Stimulated activated CD4-positive, alpha-beta T cell treated with anti-CD3 and anti-CD28 coated beads, Interleukin-4, amount 100 ng/mL, for 24 hours (primary cell): ENCODE measurements at regions not wholly inside any gene's neighbourhood (a gene's known extent, or its start where the extent isn't known, plus 50 kb on each side); places are given as distances from the start of the nearest gene placed in this dataset.
"Not testable (repeated sequence)": the region's sequence is repeated elsewhere in the genome, so short reads cannot be mapped to it uniquely, and the experiment has no call there.

ENCODE experiments used
- DNase-seq: peaks from one replicate; pipeline ENCODE4 v3.0.0-alpha.2; 2020

DNA sequence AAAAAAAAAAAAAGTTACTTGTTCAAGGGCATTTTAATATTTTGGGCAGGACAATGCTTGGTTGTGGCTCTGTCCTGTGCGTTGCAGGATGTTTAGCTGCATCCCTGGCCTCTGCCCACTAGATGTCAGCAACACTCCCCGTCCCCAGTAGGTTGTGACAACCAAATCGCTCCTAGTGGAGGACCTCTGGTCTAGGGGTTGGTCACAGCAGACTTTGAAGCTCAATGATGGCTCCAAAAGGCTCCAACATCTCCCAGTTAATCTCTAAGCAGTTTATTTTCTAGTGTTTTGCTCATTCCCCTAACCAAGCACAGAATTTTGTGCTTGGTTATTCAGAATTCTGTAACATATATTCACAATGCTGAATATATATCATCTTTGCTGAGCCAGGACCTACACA, 67.0 kb downstream of the CHRNA1 start:
- DNase-seq = peak; percentile 71

DNA sequence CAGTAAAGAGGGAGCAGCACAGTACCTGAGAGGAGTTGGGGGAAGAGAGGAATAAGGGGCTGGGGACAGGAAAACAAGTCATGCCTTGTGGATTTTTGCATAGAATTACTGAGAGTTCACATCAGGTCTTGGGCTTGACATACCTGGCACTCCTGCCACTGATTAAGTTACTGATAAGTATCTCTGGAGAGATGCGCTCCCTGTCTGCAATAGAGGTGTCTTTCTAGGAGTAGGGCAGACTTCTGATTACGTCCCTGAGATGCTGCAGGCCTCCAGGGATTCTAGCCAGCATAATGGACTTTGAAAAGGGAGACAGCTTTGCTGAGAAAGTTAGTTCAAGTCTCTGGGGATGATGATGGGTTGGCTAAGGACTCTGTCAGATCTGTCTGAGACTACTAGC, 69.4 kb downstream of the CHRNA1 start:
- DNase-seq = no peak

DNA sequence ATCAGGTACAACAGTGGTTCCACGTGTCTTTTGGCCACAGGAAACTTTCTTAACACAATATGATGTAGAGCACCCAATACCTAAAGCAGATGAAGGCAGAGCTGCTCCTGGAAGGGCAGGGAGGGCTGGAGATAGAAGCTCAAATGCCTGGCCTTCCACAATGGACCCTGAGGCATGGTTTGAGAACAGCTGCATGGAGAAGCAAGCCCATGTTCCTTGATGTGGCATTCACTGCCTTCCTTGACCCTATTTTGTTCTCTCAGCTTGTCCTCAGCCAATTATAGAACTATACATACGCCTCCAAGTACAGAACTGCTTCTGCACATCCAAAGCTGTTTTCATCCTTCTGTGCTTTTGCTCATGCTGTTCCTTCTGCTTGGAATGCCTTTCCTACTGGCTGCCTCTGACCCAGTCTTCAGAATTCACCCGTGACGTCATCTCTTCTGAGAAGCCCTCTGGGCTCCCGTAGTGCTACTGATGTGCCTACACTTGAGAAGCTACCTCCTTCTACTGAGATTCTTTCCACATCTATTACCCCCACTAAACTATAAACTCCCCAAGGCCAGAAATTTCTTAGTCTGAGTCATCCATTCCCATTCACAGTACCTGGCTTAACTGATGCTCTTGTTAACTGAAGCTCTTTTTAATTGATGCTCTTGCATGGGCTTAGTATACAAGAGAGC, 69.9 kb downstream of the CHRNA1 start:
- no peak for DNase-seq

DNA sequence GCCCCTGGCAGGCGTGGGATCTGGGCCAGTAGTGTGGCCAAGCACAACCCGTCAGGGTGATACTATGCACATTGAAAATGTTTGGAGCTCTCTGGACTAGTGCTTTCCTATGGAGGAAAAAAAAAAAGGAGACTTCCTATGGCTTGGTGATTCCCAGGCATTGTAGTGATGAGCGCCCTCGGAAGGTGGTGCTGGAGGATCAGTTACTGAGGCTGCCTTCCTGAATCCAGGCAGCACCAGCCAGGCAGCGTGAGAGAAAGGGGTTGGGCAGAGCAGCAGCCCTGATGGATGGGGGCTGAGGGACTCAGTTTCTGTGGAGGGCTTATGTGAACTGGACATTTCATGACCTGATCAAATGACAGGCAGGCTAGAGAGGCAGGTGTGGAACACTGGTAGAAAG, 70.9 kb downstream of the CHRNA1 start:
- DNase-seq = no peak

DNA sequence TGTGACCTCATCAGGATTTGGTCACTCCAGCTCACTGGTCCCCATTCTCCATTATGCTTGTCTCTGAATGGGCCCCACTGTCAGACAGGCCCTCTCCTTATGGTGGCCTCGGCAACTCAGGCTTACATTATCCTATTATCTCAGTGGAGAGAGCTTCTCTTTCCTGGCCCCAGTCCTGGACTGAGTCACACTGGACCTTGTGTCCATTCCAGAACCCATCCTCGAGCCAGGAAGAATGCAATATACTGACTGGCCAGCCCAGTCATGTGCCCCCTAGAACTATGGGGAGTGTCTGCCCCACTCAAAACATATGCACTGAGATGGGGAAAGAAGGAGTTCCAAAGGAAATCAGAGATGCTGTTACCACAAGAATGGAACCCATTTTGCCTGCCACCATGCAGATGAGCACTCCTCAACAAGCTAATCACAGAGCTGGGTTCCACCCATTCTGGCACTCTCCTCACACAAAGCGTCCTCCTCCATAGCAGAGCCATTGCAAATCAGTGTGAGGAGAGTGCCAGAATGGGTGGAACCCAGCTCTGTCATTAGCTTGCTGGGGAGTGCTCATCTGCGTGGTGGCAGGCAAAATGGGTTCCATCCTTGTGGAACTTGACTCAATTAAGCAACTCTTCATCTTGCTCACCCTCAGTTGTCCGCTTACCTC, 71.9 kb downstream of the CHRNA1 start:
- DNase-seq = no peak

DNA sequence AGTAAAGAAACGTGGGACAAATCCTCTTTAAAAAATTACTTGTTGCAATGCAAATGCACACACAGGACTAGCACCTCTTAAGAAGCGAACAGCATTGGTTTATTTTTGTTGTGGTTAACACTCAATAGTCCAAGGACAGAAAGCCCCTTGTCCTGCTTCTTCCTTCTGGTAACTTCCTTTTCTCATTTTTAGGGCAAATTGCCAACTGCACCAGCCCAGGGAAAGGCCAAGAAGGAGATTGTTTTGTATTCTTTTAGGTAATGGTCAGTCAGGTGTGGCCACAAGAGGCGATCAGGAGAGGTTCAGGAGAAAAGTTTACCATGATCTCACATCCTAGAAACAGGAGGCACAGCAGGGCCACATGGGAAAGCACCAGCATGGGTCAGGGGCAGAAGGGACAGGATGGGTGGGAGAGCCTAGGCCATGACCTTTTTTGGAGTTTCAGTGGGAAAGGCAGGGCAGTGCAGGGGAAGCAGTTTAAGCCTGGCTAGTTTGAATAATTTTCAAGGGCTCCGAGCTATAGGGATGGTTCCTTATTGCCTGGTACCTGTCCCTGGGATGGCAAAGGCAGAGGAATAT, 73.0 kb downstream of the CHRNA1 start:
- no peak for DNase-seq

DNA sequence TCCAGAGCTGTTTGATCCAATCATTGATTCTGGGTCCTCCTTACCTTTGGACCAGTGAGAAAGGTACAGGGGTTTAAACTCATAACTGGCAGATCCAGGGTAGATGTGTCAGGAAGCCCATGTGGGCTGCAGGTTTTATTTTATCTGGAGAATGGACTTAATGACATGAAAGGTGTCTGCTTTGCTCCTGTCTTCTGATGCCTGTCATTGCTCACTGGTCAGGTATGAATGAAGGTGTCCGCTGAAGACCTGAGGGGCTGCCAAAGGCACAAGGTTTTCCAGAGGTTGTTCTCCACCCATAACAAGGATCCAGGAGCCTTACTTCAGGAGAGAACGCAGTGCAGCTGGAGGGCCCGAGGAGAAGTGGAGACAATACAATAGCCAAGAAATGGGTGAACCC, 74.2 kb downstream of the CHRNA1 start:
- DNase-seq = no peak

DNA sequence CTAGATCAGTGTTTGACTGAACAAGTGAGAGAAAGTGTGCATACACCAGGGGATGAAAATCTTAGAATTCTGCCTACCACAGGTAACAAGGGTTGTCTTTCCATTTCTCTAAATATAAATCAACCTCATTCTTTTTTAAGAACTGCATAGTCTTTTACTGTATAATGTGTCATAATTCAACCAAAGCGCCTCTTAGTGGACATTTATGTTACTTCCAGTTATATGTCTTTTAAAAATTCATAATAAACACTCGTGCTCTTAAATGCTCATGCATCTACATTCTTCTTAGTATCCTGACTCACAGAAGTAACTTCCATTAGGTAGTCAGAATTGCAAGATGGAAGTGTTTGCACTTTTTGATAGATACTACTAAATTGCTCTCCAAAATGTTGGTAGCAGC, 76.2 kb downstream of the CHRNA1 start:
- no peak for DNase-seq

DNA sequence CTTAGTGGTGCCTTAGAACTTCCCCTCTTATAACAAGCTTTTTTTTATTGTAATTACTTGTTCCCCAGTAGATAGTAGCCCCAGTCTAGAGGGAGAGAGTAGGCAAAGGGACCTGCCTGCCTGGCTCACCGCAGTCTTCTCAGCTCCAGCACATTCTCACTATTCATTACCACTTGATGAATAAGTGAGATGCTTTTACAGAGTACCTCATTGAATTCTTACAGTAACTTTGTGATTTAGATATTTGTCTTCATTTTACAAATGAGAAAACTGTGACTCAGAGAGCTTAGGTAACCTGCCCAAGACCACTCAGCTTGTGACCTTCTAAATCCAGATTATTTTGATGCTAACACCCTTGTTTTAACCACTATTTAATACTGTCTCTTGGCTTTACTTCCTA, 77.8 kb downstream of the CHRNA1 start:
- DNase-seq = no peak

DNA sequence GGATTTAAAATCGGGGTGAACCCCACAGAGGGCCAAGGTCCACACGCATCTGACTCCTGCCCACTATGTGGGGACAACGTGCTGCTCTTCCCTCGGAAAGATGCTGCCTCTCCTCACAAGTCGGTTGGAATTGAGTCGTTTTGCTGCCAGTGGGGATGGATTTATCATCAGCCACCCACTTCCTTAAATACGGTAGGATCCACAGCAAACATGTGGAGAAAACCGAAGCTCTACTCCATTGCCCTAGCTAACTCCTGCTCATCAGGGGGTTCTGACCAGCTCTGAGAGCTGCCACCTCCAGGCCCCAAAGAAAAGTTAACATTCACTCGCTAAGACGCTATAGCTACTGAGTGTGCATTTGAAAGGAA, 80.9 kb downstream of the CHRNA1 start:
- DNase-seq = peak; percentile 19

DNA sequence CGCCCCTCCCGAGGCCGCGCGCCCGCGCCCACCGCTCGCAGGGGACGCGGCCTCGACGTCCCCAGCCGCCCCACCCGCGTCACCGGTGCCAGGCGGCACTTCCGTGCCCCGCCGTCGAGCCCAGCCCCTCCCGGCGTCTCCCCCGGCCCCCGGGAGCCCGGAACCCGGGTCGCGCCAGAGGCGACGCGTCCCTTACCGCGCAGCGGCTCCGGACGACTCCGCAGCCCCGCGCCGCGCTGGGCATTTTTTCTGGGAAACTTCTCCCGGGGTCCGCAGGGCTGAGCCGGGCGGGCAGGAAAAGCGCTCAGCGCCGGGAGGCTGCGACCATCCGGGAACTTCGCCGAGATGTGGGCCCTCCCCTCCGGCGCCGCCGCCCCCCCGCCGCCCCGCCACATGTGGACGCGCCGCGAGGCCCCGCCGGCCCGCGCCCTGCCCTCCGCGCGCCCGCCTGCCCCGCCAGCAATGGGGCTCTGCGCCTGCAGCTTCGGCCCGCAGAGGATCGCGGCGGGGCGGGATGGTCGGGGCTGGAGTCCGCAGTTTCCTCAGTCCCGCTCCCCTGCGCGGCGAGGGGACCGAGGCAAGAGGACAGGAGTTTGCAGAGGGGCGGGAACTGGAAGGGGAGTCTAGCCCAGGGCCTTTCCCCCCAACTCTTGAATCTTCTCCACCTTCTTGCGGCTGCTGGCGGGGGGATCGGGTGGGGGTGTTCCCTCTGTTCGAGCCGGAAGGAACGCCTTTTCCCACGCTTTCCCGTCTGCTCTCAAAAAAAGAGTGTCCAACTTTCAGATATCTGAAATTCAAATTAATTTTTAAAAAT, 81.5 kb downstream of the CHRNA1 start:
- peak; percentile 51 for DNase-seq

DNA sequence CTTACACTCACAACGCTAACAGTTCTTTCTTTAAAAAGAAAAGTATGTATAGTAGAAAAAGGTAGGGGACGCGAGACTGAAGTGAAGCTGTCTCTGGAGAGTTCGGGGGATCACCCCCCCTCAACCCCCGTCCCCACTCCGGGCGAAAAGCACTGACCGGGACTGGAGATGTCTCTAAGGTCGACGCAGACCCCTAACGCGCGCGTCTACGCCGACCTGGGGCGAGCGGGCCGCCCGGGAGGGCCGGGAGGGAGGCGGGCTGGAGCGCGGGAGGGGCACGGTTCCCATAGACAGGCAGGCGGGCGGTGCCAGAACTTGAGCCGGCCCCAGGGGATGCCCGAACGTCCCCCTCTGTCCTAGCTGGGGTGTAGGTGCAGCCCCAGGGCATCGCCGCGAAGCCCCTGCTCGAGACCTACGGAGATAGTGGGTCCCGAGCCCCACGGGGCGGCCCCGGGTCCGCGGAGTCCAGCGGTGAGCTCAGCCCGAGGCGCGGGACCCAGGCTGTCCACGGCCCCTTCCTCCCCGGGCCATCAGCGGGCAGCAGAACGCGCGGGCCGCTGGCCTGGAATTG, 82.2 kb downstream of the CHRNA1 start:
- DNase-seq = peak; percentile 33

DNA sequence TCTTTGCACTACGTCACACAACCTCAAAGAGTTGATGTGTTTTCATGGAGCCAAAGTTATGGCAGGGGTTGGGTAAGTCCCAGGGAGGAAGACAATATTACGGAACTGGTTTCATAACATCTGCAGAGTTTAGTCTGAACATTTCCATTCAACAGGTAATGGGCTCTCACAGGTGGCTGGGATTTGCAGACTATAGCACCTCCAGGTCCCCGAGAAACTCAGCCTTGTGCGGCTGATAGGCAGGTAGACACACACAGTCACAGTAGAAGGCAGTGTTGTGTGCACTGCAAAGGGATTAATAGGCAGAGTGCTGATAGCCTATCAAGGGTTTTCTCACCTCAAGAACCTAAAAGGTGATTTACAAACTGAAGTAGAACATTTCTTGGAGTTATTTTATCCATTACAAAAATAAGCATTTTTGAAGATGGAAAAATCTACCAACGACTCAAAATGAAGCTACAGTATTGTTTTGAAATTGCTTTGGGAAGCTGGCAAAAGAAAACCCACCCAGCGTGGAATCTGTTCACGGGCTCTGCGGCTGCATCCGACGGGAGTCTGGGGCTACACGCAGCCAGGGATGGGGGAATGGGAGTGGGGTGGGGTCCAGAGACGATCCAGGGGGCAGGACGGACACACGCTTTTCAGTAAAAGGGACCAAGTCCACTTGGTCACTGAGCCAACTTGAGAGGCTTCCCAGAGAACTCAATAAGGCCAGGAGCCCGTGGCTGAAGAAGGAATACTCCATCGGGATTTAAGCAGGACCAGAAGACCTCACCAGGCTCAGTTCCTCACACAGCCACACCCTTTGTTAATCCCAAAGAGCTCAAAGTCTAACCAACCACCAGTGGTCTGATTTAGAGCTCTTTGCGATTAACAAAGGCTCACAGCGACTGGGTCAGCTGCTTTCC, 82.9 kb downstream of the CHRNA1 start:
- DNase-seq = no peak

DNA sequence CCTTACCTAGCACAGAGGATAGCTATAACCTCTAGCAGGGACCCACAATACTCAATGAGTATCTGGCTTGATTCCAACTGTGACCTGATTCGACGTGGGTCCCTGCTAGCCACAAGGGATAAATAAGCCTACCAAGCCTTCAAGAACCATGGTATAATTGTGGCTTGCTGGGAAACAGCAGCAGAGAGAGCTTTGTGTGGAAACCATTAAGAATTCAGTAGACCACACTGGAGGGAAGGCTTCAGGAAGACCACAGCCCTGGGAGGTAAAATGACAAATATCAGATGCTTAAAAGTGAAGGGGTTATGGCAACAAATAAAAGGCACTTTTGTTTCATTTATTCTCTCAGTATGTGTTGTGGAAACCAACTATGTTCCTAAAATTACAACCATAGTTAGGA, 82.6 kb upstream of the WIPF1 start:
- DNase-seq = no peak

DNA sequence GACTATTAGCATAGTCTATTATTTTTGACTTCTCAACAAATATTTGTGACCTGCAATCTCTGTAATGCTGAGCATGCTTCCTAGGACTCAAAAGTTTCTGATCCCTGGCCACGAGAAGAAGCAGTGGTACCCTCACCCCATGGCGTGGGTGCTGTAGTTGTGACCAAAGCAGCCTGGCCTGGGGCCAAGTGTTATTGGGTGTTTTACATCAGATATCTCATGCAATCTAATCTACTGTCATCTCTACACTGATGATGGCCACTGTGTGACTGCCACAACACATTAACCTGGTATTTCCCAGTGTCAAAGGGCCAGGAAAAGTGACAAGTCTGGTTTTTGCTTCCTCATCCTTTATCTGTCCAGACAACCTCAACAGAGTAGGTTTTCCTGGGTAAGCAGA, 80.8 kb upstream of the WIPF1 start:
- no peak for DNase-seq

DNA sequence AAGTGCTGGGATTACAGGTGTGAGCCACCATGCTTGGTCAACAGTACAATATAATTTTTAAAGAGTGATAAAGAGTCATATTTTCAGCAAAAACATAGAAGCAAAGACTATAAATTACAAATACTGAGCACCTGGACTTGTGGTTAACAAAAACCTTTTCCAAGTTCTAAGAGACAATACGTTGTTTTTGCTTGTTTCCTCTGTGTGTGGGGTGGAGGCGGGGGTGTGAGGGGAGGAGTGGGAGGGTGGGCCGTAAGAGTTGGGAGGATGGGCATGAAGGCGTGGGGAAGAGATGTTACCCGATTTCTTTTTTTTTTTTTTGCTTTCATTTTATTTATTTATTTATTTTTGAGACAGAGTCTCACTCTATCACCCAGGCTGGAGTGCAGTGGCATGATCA, 78.0 kb upstream of the WIPF1 start:
- DNase-seq = no peak

DNA sequence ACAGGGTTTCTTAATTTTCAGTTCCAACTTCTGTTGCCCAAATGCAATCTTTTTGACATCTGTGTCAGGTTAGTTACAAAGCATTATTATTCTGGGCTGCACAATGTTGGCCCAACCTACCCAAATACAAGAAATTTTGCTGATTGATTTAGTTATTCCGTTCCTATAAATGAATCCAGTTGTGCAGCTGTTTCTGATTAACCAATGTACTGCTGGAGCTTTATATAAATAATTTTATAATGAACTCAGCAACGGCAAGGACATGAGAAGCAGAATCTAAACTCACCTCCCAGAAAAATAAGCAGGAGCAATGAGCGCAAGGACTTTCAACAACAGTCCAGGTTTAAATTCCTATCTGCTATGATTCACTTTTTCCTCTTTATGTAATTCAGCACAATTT, 76.3 kb upstream of the WIPF1 start:
- DNase-seq = no peak

DNA sequence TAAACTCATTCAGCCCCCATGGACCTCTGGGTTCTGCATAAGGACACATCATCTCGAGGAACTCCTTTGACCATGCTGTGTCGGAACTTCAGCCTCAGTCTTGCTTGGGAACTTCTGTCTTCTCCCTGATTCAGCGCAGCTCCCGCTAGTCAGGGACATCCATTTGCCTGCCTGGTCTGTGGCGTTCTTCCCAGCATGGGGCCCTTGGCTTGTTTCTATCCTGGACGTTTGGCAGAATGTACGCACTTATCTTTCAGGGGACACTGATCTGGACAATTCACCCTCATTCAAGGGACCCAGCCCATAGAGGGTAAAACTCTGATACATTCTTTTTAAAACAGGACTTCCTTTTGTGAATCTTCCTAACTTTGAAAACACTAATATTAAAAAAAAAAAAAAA, 75.8 kb upstream of the WIPF1 start:
- no peak for DNase-seq

DNA sequence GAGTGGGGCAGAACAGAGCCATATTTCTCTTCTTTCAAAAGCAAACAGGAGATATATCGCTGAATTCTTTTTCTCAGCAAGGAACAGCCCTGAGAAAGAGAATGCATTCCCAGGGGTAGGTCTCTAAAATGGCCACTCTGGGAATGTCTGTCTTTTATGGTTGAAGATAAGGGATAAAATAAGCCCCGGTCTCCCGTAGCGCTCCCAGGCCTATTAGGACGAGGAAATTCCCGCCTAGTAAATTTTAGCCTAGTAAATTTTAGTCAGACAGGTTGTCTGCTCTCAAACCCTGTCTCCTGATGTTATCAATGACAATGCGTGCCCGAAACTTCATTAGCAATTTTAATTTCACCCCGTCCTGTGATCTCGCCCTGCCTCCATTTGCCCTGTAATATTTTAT, 73.9 kb upstream of the WIPF1 start:
- DNase-seq = not testable (repeated sequence)

DNA sequence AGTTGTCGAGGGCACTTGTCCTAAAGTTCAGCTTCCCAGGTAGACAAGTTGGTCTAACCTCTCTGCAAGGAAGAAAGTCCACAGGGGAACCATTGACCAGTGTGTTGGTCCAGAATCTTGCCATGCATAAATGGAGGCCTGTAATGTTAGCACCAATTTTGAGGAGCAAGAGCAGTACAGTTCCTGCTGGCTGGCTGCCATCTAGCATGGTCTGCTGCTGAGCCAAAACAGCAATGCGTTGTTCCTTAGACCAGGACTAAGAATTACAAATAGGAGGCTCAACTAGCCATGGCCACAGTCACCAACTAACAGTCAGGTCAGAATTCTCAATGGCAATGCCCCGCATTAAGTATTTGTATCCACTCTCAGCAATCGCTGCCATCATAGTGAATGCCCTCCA, 72.8 kb upstream of the WIPF1 start:
- no peak for DNase-seq

DNA sequence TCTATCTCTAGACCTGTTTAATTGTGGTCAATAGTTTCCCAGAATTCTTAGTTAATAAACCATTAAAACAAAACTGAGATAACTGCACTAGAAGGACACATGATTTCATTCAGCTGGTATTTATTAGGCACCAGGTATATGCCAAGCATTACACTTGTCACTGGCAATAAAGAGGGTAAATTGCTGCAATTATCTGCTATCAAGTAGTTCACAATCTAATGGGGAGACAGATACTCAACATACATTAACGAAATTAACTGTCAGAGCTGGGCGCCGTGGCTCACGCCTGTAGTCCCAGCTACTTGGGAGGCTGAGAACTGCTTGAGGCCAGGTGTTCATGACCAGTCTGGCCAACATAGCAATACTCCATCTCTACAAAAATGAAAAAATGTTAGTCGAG, 71.7 kb upstream of the WIPF1 start:
- DNase-seq = no peak

DNA sequence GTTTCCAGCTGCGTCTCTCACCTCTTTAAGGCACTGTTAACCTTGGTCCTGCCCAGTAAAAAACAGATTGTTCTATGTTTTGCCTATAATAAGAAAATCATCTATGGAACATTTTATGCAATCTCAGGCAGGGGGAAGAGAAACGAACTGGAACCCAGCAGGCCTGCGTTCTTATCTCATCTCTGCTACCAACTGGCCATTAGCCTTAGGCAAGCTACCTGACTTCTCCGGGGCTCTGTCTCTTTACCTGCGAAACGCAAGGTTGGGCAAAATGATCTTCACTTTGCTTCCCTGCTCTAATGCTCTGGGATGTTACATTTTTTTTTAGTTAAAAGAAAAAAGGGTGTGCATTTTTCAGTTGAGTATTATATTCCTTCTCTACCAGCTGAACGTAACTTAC, 70.5 kb upstream of the WIPF1 start:
- DNase-seq = no peak
